GM21717 (cell line): ENCODE measurements at regions not wholly inside any gene's neighbourhood (a gene's known extent, or its start where the extent isn't known, plus 50 kb on each side); places are given as distances from the start of the nearest gene placed in this dataset.

Experiments used
- ATAC-seq: cut with Tn5 transposase; IDR thresholded peaks from one replicate; pipeline ENCODE4 v1.9.1; 2021; ENCODE audit warnings: mild to moderate bottlenecking, moderate library complexity; ENCODE audit not compliant: unreplicated experiment

DNA sequence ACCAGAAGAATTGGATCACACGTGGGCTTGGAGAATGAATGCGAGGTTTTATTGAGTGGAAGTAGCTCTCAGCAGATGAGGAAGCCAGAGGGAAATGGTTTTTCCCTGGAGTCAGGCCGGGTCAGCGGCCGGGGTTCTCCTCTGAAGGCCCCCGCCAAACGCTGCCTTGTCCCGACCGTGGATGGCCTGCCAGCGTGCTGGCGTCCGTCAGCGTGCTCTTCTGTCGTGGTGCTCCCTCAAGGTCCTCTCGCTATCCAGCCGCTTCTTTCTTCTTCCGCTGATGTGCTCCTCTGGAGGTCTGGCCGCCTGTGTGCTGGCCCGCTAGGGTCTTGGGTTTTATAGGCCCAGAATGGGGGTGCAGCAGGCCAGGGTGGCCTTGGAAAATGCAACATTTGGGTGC lies 632.2 kb downstream of the TRAM1L1 start:
- ATAC-seq = no peak

DNA sequence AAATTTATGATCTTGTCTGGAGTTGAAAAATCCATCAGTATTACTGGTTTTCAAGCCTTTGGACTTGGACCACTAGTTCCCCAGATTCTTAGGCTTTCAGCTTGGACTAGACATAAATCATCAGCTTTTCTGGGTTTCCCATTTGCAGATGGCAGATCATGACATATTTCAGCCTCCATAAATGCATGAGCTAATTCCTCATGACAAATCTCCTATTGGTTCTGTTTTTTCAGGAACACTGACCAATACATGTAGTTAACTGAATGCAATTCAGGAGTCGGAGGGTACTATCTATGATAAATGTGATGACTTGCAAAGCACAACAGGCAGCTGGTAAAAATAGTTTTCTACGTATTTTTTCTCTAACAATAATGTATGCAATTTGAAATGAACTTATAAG lies 635.6 kb downstream of the TRAM1L1 start:
- no peak for ATAC-seq

- ATAC-seq = no peak
These were observed 641.3 kb downstream of the TRAM1L1 start for GRCh38 chr4:116444117-116444516.

GRCh38 chr4:116438981-116439729 lies 646.2 kb downstream of the TRAM1L1 start:
- no peak for ATAC-seq

DNA sequence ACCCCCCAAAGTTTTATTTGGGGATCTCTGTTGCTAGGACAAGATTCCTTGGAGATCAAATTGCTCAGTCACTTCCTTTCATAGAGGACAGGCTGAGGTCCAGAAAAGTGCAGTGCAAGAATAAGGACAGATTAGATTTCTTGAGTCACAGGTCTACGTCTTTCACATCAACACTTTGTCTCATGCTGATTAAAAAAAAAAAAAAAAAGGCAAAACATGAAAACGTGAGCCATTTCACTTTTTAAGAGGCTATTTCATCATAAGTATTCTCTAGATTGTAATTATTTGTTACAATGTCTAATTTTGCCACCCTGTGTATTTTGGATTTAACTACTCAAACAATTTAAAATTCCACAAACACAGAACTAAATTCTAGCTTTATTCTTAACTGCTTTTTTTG lies 647.0 kb downstream of the TRAM1L1 start:
- no peak for ATAC-seq

DNA sequence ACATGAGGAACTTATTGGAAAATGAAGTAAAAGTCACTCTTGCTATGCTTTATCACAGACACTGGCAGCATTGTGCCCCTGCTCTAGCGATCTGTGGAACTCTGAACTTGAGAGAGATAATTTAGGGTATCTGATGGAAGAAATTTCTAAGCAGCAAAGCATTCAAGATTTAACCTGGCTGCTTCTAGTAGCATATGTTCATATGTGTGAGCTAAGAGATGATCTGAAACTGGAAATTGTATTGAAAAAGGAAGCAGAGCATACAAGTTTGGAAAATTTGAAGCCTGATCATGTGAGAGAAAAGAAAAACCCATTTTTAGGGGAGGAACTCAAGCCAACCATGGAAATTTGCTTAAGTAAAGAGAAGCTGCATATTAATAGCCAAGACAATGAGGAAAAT lies 657.7 kb downstream of the TRAM1L1 start:
- no peak for ATAC-seq

DNA sequence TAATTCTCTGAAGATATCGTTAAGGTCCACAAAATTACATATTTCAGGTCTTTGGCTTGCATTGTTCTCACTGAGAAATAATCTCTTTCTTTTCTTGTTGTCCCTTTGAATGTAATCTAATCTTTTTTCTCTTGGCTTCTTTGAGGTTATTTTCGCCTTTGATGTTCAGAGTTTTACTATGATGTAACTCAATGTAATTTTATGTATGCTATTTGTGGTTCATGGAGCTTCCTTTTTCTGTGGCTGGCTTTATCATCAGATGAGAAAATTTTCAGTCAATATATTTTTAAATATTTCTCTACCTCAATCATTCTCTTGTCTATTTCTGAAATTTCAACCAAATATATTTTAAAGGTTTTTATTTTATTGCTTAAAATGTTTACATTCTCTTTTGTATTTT lies 672.2 kb downstream of the TRAM1L1 start:
- ATAC-seq = no peak

GRCh38 chr4:116401293-116401692 lies 684.1 kb downstream of the TRAM1L1 start:
- ATAC-seq = no peak

DNA sequence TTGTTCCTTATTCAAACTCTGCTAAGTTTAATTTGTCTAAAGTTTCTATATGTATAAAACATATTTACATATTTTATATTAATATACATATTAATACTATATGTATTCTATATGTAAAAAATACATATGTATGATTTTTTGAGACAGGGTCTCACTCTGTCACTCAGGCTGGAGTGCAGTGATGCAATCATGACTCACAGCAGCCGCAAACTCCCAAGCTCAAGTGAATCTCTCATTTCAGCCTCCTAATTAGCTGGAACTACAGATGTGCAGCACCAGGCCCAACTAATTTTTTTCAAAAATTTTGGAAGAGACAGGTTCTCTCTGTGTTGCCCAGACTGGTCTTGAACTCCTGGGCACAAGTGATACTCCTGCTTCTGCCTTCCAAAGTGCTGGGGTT lies 684.9 kb downstream of the TRAM1L1 start:
- no peak for ATAC-seq

DNA sequence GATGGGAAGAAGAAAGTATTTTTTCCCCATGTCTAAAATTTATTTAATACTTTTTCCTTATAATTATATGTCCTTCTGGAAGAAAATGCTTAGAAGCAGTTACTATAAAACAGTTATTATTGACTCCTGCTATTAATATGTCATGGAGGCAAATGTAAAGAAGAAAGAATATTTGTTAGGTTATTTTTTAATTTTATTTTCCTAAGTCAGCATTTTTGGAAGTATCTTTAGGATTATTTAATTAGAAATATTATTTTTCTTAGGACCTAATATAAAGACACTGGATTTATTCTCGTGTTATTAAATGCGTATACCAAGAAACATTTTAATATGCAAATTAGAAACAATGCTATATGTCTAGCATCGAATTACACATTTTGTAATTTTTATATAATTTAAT lies 687.7 kb downstream of the TRAM1L1 start:
- no peak for ATAC-seq

- ATAC-seq = no peak
These were observed 688.1 kb downstream of the TRAM1L1 start for GRCh38 chr4:116397291-116397690.

DNA sequence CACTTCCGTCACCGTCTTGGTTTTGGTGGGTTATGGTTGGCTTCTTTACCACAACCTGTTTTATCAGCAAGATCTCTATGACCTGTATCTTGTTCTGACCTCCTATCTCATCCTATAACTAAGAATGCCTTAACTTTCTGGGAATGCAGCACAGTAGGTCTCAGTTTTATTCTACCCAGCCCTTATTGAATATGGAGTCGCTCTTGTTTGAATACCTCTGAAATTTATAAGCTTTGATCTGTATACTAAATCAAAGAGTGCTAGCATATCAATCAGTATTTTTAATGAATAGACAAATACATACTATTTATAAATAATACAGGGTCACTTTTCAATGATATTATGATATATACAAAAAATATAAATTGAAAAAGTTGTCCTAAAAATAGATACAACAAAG lies 690.0 kb downstream of the TRAM1L1 start:
- ATAC-seq = no peak

DNA sequence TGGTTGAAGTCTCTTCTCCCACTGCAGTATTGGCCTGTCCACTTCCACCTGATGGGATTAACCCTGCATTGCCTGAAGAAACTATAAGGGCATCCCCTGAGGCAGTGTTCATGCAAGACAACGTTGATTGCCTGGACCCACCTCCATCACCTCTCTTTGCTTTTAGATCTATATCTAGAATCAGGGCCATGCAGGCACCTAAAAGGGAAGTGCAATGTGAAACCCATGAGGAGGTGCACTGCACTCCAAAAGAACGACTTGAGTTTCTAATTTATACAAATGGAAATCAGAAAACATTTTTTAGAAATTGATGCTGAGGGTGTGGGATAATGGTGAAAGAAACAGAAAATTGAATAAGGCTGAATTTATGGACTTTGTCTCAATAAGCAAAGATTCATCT lies 694.4 kb downstream of the TRAM1L1 start:
- no peak for ATAC-seq

DNA sequence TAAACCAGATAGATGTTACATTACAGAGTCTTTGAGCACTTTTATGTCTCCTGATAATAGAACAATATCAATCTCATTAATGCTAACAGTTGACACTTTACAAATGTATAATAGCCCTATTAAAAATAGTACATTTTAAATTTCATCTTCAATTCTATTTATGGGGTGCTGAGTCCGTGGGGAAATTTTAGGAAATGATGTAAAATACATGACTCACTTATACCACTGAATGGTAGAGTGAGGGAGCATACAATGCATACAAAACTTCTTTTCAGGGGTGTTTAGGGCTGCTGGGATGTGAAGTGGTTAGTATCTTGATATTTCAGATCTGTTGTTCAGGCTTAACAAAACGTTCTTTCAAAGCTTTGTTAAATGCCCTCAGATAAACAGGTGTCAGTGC lies 696.2 kb downstream of the TRAM1L1 start:
- ATAC-seq = no peak

DNA sequence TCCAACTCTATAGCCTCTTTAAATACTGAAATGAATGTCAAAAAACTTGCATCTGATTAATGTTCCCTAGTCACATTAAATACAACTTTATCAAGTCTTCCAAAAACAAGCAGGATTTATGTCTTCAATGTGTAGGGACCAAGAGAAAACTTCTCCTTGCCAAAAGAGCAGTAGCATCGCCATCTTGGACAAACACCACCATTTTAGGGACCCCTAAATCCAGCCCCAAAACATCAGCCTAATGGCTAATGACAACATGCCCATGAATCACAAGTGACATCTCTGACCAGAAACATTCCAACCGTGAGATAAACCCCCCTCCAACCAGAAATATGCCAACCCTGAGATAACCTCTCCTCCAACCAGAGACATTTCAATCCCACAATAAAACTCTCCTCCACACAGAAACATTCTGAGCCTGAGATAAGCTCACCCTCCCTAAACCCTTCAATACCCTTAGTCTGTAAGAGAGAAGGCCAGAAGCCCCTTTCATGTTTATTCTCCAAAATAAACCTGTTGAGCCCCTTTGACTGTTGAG lies 697.4 kb downstream of the TRAM1L1 start:
- no peak for ATAC-seq

GRCh38 chr4:116386856-116387255 lies 698.5 kb downstream of the TRAM1L1 start:
- no peak for ATAC-seq

DNA sequence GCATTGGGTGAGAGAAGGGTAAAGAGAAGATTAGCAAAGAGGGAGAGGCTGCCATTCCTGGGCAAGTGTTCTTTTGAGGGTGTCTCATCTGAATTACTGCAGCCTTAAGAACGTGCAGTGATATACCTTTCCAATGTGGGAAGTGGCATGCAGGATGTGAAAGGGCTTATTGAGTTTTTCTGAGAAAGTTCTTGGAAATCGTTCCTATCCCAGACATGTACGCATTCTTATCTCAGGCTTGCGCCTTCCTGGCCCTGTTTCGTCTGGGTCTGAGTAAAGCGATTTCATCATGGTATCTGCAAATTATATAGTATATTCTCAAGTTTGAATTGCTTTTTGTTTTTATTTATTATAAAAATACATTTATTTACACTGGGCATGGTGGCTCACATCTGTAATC lies 699.8 kb downstream of the TRAM1L1 start:
- ATAC-seq = no peak

DNA sequence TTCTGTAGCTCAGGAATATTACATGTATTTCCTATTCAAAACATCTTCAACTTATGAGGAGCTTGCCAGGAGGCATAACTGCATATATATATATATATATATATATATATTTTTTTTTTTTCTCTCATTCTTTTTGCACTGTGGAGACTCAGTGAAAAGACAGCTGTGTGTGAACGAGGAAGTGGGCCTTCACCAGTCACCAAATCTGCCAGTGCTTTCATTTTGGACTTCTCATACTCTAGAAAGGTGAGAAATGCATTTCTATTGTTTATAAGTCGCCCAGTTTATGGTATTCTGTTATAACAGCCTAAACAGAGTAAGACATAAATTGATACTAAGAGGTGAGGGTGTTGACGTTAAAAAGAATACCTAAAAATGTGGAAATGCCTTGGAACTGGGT lies 710.6 kb downstream of the TRAM1L1 start:
- peak; percentile 82 for ATAC-seq

DNA sequence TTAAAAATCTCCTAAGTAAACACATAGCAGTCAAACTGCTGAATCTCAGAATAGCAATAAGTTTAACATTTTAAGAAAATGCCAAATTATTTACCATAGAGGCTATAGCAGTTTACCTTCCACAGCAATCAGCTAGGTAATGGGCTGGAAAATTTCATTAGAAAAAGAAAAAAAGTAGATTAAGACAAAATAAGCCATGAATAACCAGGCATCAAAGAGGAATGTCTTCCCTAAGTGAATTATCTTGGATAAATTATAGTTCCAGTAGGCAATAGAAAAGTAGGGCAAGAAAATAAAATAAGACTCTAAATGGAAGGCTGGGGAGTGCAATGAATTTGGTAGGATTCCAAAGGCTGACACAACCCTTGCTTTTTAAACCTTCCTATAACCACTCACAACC lies 722.8 kb downstream of the TRAM1L1 start:
- ATAC-seq = no peak

GRCh38 chr4:116361790-116362189 lies 723.6 kb downstream of the TRAM1L1 start:
- no peak for ATAC-seq

GRCh38 chr4:116358633-116359222 lies 726.6 kb downstream of the TRAM1L1 start:
- ATAC-seq = peak; percentile 95

DNA sequence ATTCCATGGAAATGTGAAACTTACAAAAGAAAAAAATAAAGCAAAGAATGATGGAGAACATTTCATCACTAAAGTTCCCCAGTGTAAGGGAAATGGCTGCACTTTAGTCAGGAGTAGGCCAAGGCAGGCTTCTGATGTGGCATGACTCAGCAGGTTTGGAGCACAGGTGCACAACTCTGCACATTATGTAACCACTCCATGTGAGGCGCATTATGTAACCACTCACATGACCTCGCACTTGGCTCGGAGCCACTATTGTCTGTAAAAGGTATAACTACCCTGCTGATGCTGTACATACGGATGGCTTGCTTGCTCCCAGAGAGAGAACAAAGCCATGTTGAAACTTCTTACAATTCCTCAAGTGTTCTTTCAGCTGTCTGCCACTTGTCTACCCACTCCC lies 727.6 kb downstream of the TRAM1L1 start:
- ATAC-seq = no peak

DNA sequence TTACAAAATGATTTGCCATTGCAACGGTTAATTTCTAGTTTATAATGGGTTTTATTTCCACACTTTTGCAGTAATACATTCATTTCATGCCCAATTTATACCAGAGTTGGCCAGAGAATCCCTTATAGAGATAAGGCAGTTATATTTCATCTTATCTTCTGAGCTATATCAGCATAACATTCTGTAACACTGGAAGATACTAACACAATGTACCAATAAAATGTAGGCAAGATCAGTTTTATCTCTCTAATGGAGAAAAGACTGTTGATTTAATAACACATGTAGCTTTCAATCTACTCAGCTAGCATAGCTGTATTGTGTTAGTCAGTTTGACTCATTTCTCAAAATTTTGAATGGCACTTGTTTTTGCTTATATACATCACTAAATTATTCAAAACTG lies 738.6 kb downstream of the TRAM1L1 start:
- ATAC-seq = no peak
